Effector memory CD8-positive, alpha-beta T cell (primary cell): ENCODE measurements at regions not wholly inside any gene's neighbourhood (a gene's known extent, or its start where the extent isn't known, plus 50 kb on each side); places are given as distances from the start of the nearest gene placed in this dataset.
"Not testable (repeated sequence)": the region's sequence is repeated elsewhere in the genome, so short reads cannot be mapped to it uniquely, and the experiment has no call there.

ENCODE experiments used
- ATAC-seq: fragments of 150-1000 bp; cut with Tn5 transposase; replicated peaks from 2 replicates; pipeline ENCODE4 v1.10.0; 2021; ENCODE audit warnings: mild to moderate bottlenecking, moderate library complexity
- DNase-seq, 3 experiments: peaks; one replicate each; pipeline ENCODE4 v3.0.0; 2021
- H3K27ac Mint-ChIP-seq, 2 donors: one replicate each; pipeline ENCODE4 v1.8.0; 2022; ENCODE audit warnings: mild to moderate bottlenecking in 2 of 2, mixed read lengths in 2 of 2, moderate library complexity in 2 of 2
- H3K27me3 Mint-ChIP-seq, 2 donors: one replicate each; pipeline ENCODE4 v1.8.0; 2022; ENCODE audit warnings: mixed read lengths in 2 of 2
- H3K36me3 Mint-ChIP-seq: one replicate; pipeline ENCODE4 v1.8.0; 2022; ENCODE audit warnings: mild to moderate bottlenecking, moderate library complexity, mixed read lengths; ENCODE audit not compliant: insufficient read depth
- H3K4me1 Mint-ChIP-seq, 2 donors: one replicate each; pipeline ENCODE4 v1.8.0; 2022; ENCODE audit warnings: low read depth in 2 of 2, mixed read lengths in 2 of 2
- H3K4me3 Mint-ChIP-seq, 2 donors: one replicate each; pipeline ENCODE4 v1.8.0; 2022; ENCODE audit warnings: mild to moderate bottlenecking in 2 of 2, mixed read lengths in 2 of 2, moderate library complexity in 2 of 2
- H3K9me3 Mint-ChIP-seq, 2 donors: one replicate each; pipeline ENCODE4 v1.8.0; 2022; ENCODE audit warnings: mixed read lengths in 2 of 2

DNA sequence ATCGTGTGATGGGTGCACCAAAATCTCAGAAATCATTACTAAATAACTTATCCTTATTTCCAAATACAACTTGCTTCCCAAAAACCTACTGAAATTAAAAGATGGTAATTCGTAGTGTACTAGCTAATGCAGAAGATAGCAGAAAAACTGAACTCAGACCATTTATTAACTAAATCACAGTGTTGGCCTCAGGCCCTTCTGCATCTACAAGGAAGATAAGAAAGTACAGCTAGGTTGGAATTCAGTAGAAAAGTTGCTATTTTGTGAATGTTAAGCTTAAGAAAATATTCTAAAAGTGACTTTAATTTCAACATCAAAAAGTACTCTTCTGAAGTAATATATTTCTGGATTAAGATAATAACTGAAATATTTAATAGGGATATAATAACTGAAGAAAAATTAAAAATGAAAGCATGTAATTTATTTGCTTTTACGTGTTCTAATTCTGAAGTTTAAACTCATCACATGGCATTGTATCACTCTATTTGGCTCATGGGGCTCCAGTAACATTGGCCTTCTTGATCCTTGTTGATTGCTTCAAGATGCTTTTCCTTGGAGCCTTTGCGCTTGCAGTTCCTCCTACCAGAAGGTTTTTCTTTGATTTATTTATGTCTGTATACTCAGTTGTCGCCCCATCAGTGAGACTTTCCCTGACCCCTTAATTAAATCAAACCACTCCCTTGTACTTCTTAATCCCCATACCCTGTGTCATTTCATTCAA is 847.9 kb upstream of the ANO3 start:
- no peaks in the 10 kb centered on the region for H3K36me3 Mint-ChIP-seq
- no peak for ATAC-seq

DNA sequence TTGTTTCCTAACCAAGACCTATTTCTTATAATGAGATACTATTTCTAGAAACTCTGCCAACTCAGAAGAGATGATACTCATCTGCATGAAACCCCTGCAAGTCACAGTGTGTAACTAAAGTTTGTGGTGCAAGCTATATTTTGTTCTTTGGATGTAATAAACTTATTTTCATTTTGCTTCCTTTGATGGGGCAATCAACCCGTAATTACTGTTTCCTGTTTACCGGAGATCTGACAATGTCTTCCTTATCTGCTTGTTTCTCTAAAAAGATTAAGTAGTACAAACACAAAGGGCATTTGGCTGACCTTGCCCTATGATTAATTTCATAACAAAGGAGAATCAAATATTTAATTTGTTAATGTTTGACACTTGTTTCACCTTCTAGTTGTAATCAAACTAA is 846.6 kb upstream of the ANO3 start:
- ATAC-seq = no peak
- Mint-ChIP-seq H3K27ac (no peak overlapping the region), H3K36me3 (no peaks in the 10 kb centered on the region), H3K27me3 (no peaks in the 10 kb centered on the region), H3K4me3 (no peak overlapping the region), H3K9me3 (peaks cover 0 to 5% of the 10 kb centered on the region in 2 donors), H3K4me1 (no peaks in the 10 kb centered on the region)
- no peak for DNase-seq

More for the DNA sequence above, 847.9 kb upstream of the ANO3 start:
- no peak overlapping the region for H3K27ac Mint-ChIP-seq
- H3K9me3 Mint-ChIP-seq = peaks cover 0 to 5% of the 10 kb centered on the region in 2 donors
- no peak overlapping the region for H3K4me3 Mint-ChIP-seq
- no peaks in the 10 kb centered on the region for H3K27me3 Mint-ChIP-seq
- no peak for DNase-seq
- no peaks in the 10 kb centered on the region for H3K4me1 Mint-ChIP-seq

DNA sequence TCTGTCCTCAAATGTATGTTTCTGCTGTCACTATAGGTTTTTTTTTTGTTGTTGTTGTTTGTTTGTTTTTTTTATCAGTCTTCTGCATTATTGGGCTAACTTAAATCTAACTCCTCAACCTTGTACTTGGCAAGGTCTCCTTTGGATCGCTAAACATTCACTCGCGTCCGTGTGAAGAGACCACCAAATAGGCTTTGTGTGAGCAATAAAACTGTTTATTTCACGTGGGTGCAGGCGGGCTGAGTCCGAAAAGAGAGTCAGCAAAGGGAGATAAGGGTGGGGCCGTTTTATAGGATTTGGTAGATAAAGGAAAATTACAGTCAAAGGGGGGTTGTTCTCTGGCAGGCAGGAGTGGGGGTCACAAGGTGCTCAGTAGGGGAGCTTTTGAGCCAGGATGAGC is 845.6 kb upstream of the ANO3 start:
- ATAC-seq, H3K36me3 Mint-ChIP-seq, H3K4me3 Mint-ChIP-seq, H3K27ac Mint-ChIP-seq, H3K9me3 Mint-ChIP-seq, H3K27me3 Mint-ChIP-seq, H3K4me1 Mint-ChIP-seq, DNase-seq: not testable (repeated sequence)

DNA sequence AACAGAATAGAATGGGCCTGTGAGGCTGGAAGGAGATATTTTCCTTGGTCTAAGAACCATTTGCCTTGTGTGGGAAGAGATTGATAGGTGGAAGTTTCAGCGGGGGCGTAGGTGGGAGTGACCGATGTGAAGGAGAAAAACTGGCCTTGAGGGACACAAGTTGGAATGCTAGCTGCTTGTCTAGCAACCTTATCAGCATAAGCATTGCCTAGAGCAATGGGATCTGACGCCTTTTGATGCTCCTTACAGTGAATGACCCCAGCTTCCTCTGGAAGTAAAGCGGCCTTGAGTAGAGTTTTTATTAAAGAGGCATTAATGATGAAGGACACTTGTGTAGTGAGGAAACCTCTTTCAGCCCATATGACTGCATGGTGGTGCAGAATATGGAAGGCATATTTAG is 843.8 kb upstream of the ANO3 start:
- not testable (repeated sequence) for H3K4me1 Mint-ChIP-seq

DNA sequence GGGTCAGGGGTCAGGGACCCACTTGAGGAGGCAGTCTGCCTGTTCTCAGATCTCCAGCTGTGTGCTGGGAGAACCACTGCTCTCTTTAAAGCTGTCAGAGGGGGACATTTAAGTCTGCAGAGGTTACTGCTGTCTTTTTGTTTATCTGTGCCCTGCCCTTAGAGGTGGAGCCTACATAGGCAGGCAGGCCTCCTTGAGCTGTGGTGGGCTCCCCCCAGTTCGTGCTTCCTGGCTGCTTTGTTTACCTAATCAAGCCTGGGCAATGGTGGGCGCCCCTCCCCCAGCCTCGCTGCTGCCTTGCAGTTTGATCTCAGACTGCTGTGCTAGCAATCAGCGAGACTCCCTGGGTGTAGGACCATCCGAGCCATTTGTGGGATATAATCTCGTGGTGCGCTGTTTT is 830.5 kb upstream of the ANO3 start:
- not testable (repeated sequence) for DNase-seq, H3K27me3 Mint-ChIP-seq, H3K4me3 Mint-ChIP-seq, H3K36me3 Mint-ChIP-seq, H3K4me1 Mint-ChIP-seq, ATAC-seq, H3K27ac Mint-ChIP-seq
- H3K9me3 Mint-ChIP-seq = peaks cover 6 to 12% of the 10 kb centered on the region in 2 donors

More for the DNA sequence above, 843.8 kb upstream of the ANO3 start:
- not testable (repeated sequence) for H3K27me3 Mint-ChIP-seq, H3K4me3 Mint-ChIP-seq, H3K36me3 Mint-ChIP-seq, ATAC-seq, H3K9me3 Mint-ChIP-seq, DNase-seq, H3K27ac Mint-ChIP-seq

DNA sequence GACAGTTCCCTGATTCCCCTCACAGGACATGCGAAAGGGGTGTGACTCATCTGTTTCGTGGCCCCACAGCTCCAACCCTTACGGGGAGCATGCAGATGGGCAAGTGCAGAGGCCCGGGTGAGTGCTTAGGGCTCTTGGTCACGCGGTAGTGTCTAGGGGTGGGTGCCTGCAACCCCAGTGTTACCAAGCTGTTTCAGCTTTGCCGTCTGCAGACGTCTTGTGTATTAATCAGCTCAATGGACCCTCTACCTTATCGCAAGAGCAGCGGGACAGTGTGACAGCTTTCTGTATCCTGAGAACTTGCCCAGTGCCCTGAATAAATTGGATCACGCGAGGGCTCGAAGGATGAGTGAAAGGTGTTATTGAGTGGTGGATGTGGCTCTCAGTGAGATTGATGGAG is 816.4 kb upstream of the ANO3 start:
- no peak overlapping the region for H3K4me3 Mint-ChIP-seq
- H3K36me3 Mint-ChIP-seq = no peaks in the 10 kb centered on the region
- H3K9me3 Mint-ChIP-seq = peaks cover 7 to 13% of the 10 kb centered on the region in 2 donors
- no peaks in the 10 kb centered on the region for H3K4me1 Mint-ChIP-seq
- no peaks in the 10 kb centered on the region for H3K27me3 Mint-ChIP-seq
- no peak for ATAC-seq
- H3K27ac Mint-ChIP-seq = no peak overlapping the region
- no peak for DNase-seq

DNA sequence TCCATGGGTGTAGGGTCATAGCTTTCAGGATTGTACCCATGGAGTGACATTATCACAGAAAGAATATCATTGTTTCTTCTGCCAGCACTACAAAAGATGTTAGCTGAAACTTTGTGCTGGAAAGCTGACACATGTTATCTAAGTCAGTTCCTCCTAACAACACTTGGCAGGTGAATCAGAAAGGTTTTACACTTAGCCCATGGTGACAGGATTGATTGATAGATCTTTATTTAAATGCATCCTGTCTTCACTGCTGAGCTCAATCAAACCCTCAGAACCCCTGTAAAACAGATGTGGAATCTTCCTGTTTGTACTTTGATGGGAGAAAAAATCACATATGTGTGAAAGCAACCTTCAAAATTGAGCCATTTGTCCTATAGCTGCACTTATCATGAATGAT is 811.5 kb upstream of the ANO3 start:
- H3K27me3 Mint-ChIP-seq = no peaks in the 10 kb centered on the region

DNA sequence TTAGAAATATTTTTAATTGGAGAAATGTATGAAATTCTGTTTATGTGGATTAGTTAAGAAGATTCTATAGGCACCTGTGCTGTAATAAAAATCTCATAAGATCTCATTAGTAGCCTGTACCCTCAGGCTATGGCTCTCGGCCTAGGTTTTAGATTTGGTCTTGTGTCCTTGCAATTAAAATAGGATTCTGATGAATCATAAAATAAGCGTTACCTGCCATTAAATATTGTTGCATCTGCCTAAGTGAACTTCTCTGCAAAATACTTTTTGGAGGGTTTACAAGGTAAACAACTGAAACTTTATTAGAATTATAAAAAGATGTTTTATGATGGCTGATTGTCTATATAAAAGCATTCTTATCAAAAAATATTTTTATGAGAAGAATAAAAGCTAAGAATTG is 804.1 kb upstream of the ANO3 start:
- no peaks in the 10 kb centered on the region for H3K27me3 Mint-ChIP-seq
- H3K4me1 Mint-ChIP-seq = no peaks in the 10 kb centered on the region
- H3K36me3 Mint-ChIP-seq = no peaks in the 10 kb centered on the region
- DNase-seq (no peak), ATAC-seq (no peak)
- no peak overlapping the region for H3K27ac Mint-ChIP-seq
- no peak overlapping the region for H3K4me3 Mint-ChIP-seq
- H3K9me3 Mint-ChIP-seq = peaks cover 0 to 2% of the 10 kb centered on the region in 2 donors

More for the DNA sequence above, 811.5 kb upstream of the ANO3 start:
- Mint-ChIP-seq H3K4me1 (no peaks in the 10 kb centered on the region), H3K9me3 (peaks cover 0 to 8% of the 10 kb centered on the region in 2 donors), H3K4me3 (no peak overlapping the region), H3K27ac (no peak overlapping the region), H3K36me3 (no peaks in the 10 kb centered on the region)
- no peak for ATAC-seq
- DNase-seq = no peak

DNA sequence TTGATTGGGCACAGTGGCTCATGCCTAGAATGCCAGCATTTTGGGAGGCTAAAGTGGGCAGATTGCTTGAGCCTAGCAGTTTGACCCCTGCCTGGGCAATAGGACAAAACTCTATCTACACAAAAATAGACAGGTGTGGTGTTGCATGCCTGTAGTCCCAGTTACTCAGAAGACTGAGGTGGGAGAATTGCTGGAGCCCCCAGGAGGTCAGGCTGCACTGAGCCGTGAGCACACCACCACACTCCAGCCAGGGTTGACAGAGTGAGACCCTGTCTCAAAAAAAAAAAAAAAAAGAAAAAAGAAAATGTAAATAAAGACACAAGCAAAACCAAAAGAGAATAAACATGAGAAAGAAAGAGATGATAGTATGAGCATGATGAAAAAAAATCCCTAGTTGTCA is 802.4 kb upstream of the ANO3 start:
- Mint-ChIP-seq H3K27ac (no peak overlapping the region), H3K9me3 (peaks cover 0 to 3% of the 10 kb centered on the region in 2 donors), H3K27me3 (no peaks in the 10 kb centered on the region), H3K36me3 (no peaks in the 10 kb centered on the region), H3K4me3 (no peak overlapping the region), H3K4me1 (no peaks in the 10 kb centered on the region)
- DNase-seq (no peak), ATAC-seq (no peak)

DNA sequence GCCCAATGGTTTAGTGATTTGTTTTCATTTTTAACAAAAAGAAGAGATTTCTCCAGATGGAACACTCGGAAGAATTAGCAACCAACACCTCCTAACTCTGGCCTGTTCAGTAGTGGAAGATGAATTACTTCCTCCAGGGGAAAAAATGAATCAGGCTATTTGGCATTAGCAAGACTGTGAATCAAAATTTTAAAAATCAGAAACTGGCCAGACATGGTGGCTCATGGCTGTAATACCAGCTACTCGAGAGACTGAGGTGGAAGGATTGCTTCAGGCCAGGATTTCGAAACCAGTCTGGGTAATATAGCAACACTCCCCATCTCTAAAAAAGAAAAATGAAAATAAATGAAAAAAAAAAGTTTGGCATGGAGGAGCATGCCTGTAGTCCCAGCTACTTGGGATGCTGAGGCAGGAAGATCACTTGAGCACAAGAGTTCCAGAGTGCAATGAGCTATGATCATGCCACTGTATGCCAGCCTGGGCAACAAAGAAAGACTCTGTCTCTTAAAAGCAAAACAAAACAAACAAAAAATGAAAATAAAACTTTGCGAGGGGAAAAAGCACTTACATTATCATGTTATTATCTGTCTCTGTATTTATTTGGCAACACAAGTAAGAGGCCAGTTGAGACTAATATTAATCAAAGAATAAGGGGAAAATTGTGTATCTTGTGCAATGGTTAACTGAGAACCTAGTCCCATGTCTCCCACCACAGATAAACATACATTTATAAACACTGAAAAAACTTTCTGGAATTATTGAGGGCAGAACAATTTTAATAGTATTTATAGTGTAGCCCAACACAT is 796.3 kb upstream of the ANO3 start:
- no peak overlapping the region for H3K27ac Mint-ChIP-seq

DNA sequence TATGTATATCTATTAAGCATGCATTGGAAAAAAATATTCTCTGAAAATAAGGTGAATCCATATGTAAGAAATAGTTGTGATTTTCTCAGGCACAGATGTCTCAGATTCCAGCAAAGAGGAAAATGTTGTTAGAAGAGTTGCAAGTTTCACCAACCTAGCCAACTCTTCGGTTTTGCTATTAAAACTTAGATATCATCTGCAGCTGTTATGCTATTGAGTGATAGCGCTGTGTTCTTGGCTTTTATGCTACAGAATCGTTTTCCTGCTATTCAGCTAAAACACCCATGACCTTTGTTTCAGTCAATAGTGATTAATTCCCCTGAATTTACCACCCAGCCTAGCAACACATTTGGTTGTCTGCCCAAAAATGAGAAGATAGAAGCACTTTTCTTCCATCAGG is 795.6 kb upstream of the ANO3 start:
- ATAC-seq (no peak), DNase-seq (no peak)
- no peaks in the 10 kb centered on the region for H3K4me1 Mint-ChIP-seq
- no peak overlapping the region for H3K27ac Mint-ChIP-seq
- H3K27me3 Mint-ChIP-seq = no peaks in the 10 kb centered on the region
- H3K9me3 Mint-ChIP-seq = peaks cover 5 to 17% of the 10 kb centered on the region in 2 donors
- H3K36me3 Mint-ChIP-seq = no peaks in the 10 kb centered on the region
- H3K4me3 Mint-ChIP-seq = no peak overlapping the region

More for the DNA sequence above, 796.3 kb upstream of the ANO3 start:
- Mint-ChIP-seq H3K9me3 (peaks cover 5 to 17% of the 10 kb centered on the region in 2 donors), H3K4me3 (no peak overlapping the region), H3K27me3 (no peaks in the 10 kb centered on the region), H3K4me1 (no peaks in the 10 kb centered on the region), H3K36me3 (no peaks in the 10 kb centered on the region)
- ATAC-seq (no peak), DNase-seq (no peak)

DNA sequence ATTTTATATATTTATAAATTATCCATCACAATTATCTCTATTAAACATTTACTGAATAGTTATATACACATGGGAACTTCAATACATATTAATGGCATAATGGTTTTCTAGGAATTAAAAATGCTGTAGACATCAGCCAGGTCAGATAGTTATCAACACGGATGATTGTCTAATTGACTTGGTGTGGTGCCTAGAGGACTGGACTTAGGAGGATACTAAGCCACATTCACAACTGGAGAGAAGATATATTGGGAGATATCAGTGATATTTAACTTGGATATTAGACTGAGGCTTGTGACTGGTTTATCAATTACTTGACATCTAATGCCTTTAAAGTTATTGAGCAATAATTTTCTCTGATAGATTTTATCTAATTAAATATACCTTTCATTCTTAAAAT is 794.5 kb upstream of the ANO3 start:
- no peak overlapping the region for H3K4me3 Mint-ChIP-seq
- H3K27ac Mint-ChIP-seq = no peak overlapping the region
- no peaks in the 10 kb centered on the region for H3K27me3 Mint-ChIP-seq
- no peaks in the 10 kb centered on the region for H3K36me3 Mint-ChIP-seq
- ATAC-seq (no peak), DNase-seq (no peak)
- H3K9me3 Mint-ChIP-seq = peaks cover 5 to 17% of the 10 kb centered on the region in 2 donors
- H3K4me1 Mint-ChIP-seq = no peaks in the 10 kb centered on the region

DNA sequence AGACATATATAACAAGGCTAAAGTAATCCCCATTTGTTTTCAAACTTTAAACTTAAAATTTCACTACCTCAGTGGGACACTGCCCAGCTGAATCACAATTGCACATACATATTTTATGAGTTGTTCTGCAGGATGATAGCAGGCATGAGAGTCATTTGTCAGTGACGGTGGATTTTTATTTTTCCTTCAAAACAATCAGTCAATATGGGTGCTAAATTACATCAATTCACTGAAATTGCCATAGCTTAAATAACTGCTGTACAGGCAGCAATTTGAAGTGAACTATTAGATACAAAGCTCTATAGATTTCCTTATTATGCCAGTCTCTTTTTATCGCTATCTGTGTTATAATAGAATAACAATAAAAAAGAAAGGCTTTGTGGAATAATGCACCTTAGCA is 784.6 kb upstream of the ANO3 start:
- Mint-ChIP-seq H3K4me1 (no peaks in the 10 kb centered on the region), H3K36me3 (peaks cover 4% of the 10 kb centered on the region), H3K4me3 (no peak overlapping the region), H3K27ac (no peak overlapping the region), H3K27me3 (no peaks in the 10 kb centered on the region), H3K9me3 (peaks cover 2 to 7% of the 10 kb centered on the region in 2 donors)
- ATAC-seq (no peak), DNase-seq (no peak)

DNA sequence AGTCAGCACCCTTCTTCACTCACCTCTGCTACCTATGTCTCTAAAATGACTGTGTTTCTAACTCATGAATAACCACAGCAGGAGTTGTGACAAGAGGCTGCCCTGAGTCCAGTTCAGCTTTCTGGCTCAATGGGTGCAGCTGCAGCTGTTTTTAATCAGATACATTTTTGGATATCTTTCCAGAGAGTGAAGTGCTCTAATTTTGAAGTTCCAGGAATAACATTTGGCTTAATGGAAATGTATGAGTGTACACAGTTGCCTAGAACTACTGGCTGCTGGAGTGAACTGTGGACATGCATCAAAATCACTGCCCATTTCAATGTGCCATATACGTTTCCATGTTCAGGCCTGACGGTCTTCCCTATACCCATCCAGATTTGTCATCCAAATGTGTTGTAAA is 769.5 kb upstream of the ANO3 start:
- no peak for ATAC-seq
- Mint-ChIP-seq H3K27me3 (no peaks in the 10 kb centered on the region), H3K4me1 (no peaks in the 10 kb centered on the region)

More for the DNA sequence above, 769.5 kb upstream of the ANO3 start:
- no peak for DNase-seq
- Mint-ChIP-seq H3K36me3 (no peaks in the 10 kb centered on the region), H3K9me3 (peaks cover 6 to 8% of the 10 kb centered on the region in 2 donors), H3K4me3 (no peak overlapping the region), H3K27ac (no peak overlapping the region)
